ENCODE measurements at regions not wholly inside any gene's neighbourhood (a gene's known extent, or its start where the extent isn't known, plus 50 kb on each side); places are given as distances from the start of the nearest gene placed in this dataset.

GRCh38 chr9:89945133-89945532, 340.3 kb downstream of the GADD45G start:
- TF ChIP-seq EZH2 (IDR thresholded peaks at IDR 0.05) (no peak), POLR2AphosphoS5 (IDR thresholded peaks at IDR 0.05; ENCODE audit: borderline replicate concordance, low read depth, low read length) (no peak)
